ENCODE measurements at regions not wholly inside any gene's neighbourhood (a gene's known extent, or its start where the extent isn't known, plus 50 kb on each side); places are given as distances from the start of the nearest gene placed in this dataset.
"Not testable (repeated sequence)": the region's sequence is repeated elsewhere in the genome, so short reads cannot be mapped to it uniquely, and the experiment has no call there.

DNA sequence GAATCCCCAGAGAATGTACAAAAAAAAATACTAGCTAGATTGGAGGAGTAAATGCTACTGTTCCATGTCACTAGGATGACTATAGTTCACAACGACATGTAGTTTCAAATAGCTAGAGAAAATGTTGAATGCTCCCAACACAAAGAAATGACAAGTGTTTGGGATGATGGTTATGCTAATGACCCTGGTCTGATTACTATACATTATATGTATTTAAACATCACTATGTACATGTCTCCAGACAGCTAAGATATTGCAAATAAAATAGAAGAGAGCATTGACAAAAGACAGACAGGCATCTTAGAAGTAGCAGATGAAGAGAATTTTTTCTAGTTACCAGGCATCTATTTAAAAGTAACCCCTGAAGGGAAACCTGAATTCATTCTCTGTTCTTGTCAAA, 281.6 kb upstream of the SLC16A7 start:
- H3K9me3 ChIP-seq, result no peaks in the 10 kb centered on the region
- no peaks in the 10 kb centered on the region for H3K27me3 ChIP-seq
- TF ChIP-seq, protein P1, sequence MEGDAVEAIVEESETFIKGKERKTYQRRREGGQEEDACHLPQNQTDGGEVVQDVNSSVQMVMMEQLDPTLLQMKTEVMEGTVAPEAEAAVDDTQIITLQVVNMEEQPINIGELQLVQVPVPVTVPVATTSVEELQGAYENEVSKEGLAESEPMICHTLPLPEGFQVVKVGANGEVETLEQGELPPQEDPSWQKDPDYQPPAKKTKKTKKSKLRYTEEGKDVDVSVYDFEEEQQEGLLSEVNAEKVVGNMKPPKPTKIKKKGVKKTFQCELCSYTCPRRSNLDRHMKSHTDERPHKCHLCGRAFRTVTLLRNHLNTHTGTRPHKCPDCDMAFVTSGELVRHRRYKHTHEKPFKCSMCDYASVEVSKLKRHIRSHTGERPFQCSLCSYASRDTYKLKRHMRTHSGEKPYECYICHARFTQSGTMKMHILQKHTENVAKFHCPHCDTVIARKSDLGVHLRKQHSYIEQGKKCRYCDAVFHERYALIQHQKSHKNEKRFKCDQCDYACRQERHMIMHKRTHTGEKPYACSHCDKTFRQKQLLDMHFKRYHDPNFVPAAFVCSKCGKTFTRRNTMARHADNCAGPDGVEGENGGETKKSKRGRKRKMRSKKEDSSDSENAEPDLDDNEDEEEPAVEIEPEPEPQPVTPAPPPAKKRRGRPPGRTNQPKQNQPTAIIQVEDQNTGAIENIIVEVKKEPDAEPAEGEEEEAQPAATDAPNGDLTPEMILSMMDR (IDR thresholded peaks at IDR 0.05; ENCODE audit: low read depth, low read length), result no peak
- H3K36me3 ChIP-seq, result no peaks in the 10 kb centered on the region
- no peak for DNase-seq
- H3K4me1 ChIP-seq, result no peaks in the 10 kb centered on the region
- no peak overlapping the region for H3K4me3 ChIP-seq (ENCODE audit: low read depth, low read length)

DNA sequence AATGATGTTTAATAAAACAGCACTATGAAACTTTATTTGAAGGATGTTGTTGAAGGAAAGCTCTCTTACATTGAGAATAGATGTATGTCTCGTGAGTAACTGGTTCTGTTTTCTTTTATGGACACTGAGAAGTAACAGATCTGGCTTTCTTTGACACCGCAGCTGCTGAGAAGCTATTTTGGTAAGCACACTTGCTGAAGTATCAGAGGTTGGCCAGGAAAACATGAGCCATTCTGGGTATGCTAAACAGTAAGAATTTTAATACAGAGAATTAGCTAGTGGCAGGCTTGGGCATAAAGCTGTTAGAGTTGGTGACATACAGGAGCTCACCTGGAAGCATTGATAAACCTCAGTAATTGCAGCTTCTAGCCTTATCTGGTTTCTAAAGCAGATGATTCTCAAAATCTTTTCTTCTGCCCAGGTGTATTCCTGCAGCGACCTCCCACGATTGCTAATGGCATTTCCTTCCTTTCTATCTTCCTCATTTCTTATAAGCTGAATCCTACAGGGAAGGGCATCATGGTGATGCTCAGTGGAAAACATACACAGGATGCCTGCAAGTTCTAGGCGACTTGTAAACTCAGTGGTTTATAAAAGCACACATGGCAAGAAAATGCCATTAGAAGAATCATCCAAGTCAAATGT, 291.6 kb upstream of the SLC16A7 start:
- no peak for DNase-seq
- Histone ChIP-seq H3K27me3 (no peaks in the 10 kb centered on the region), H3K36me3 (no peaks in the 10 kb centered on the region), H3K9me3 (no peaks in the 10 kb centered on the region), H3K4me3 (ENCODE audit: low read depth, low read length) (no peak overlapping the region), H3K4me1 (no peaks in the 10 kb centered on the region)
- TF ChIP-seq, protein P1 (IDR thresholded peaks at IDR 0.05; ENCODE audit: low read depth, low read length), result no peak

DNA sequence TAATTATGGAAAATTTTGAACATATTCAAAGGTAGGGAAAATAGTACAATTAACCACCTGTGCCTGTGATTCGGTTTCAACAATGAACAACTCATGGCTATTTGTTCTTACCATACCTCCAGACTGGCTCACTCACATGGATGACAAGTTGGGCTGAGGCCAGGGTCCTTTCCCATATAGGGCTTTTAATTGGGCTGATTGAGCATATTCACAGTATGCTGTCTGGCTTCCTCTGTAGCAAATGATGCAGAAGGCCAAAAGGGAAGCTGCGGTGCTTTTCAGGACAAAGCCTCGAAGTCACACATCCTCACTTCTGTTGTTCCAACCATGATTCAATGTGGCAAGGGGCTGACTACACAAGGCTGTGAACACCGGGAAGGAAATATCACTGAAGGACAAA, 297.5 kb upstream of the SLC16A7 start:
- H3K27me3 ChIP-seq, result no peaks in the 10 kb centered on the region
- TF ChIP-seq, protein P1 (IDR thresholded peaks at IDR 0.05; ENCODE audit: low read depth, low read length), result no peak
- DNase-seq, result no peak
- no peak overlapping the region for H3K4me3 ChIP-seq (ENCODE audit: low read depth, low read length)
- no peaks in the 10 kb centered on the region for H3K9me3 ChIP-seq
- H3K4me1 ChIP-seq, result no peaks in the 10 kb centered on the region
- no peaks in the 10 kb centered on the region for H3K36me3 ChIP-seq

DNA sequence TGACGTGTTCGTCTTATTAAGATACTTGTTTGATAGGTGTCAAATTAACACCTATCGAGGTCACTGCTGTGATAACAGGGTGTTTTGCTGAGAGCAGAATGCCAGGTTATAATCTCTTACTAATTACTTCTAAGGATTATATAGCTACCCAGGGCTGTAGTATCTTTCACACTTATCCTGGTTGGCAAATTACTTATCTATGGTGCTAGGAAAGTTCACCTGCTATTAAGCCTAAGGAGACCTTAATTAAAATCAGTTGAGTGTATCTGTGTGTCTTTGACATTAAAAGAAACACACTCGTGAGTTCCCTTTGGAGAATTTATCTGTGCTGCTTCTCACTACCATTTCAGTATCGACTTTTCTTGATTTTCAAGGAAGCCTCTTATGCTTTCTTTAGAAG, 301.6 kb upstream of the SLC16A7 start:
- DNase-seq, result no peak
- Histone ChIP-seq H3K27me3 (no peaks in the 10 kb centered on the region), H3K9me3 (no peaks in the 10 kb centered on the region; the same call in 1 of the 2 replicates), H3K4me3 (ENCODE audit: low read depth, low read length) (no peak overlapping the region), H3K4me1 (no peaks in the 10 kb centered on the region), H3K36me3 (no peaks in the 10 kb centered on the region)
- TF ChIP-seq, protein P1 (IDR thresholded peaks at IDR 0.05; ENCODE audit: low read depth, low read length), result no peak

DNA sequence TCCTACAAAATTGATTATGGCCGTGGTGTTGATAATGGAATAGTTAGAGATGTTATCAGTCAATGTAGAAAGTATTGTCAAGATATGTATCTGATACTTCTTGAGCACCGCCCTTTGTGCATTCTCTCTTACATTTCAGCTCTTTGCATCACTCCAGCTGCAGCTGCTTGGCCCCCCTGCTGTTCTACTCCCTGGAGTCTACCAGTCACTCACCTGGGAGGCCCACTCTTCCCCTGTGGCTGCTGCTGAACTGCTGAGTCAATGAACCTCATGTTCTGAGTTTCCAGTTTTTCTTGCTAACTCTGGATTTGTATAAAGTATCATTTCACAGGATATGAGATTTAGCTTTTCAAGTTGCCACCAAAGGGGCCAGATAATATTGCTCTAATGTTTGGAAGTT, 312.8 kb upstream of the SLC16A7 start:
- Histone ChIP-seq H3K27me3 (no peaks in the 10 kb centered on the region), H3K36me3 (no peaks in the 10 kb centered on the region), H3K9me3 (no peaks in the 10 kb centered on the region; the same call in 1 of the 2 replicates), H3K4me3 (ENCODE audit: low read depth, low read length) (no peak overlapping the region), H3K4me1 (no peaks in the 10 kb centered on the region)
- DNase-seq, result no peak
- TF ChIP-seq, protein P1 (IDR thresholded peaks at IDR 0.05; ENCODE audit: low read depth, low read length), result no peak

DNA sequence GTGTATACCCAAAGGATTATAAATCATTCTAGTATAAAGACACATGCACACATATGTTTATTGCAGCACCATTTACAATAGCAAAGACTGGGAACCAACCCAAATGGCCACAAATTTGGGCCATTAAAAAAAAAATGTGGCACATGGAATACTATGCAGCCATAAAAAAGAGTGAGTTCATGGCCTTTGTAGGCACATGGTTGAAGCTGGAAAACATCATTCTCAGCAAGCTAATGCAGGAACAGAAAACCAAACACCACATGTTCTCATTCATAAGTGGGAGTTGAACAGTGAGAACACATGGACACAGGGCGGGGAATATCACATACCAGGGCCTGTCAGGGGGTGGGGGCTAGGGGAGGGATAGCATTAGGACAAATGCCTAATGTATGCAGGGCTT, 322.3 kb upstream of the SLC16A7 start:
- H3K4me1 ChIP-seq; H3K36me3 ChIP-seq; H3K4me3 ChIP-seq (ENCODE audit: low read depth, low read length); H3K9me3 ChIP-seq; H3K27me3 ChIP-seq; DNase-seq: not testable (repeated sequence)

Data from BE2C (cell line).